Endodermal cell (in vitro differentiated cells): ENCODE measurements at regions not wholly inside any gene's neighbourhood (a gene's known extent, or its start where the extent isn't known, plus 50 kb on each side); places are given as distances from the start of the nearest gene placed in this dataset.
A peak's percentile ranks its signal among the peaks of the same experiment; 100 is the strongest.

Experiments used
- DNase-seq: peaks from one replicate; pipeline ENCODE4 v3.0.0-alpha.2; 2017
- H3K27ac ChIP-seq: 2 replicates; pipeline ENCODE4 v1.5.1; 2013; ENCODE audit warnings: mild to moderate bottlenecking, low read depth, low read length, moderate library complexity
- H3K27me3 ChIP-seq: 2 replicates; pipeline ENCODE4 v1.6.1; 2013; ENCODE audit warnings: mild to moderate bottlenecking, low read length, moderate library complexity; ENCODE audit not compliant: insufficient read depth, control insufficient read depth, poor library complexity, severe bottlenecking
- H3K36me3 ChIP-seq: 2 replicates; pipeline ENCODE4 v1.7.0; 2013; ENCODE audit warnings: mild to moderate bottlenecking, low read length, moderate library complexity; ENCODE audit not compliant: control insufficient read depth, insufficient read depth
- H3K4me1 ChIP-seq: one replicate; pipeline ENCODE4 v1.7.0; 2013; ENCODE audit warnings: low read length; ENCODE audit not compliant: control insufficient read depth, insufficient read depth
- H3K4me3 ChIP-seq: 2 replicates; pipeline ENCODE4 v1.5.1; 2013; ENCODE audit warnings: mild to moderate bottlenecking, low read length, moderate library complexity
- H3K9ac ChIP-seq: 2 replicates; pipeline ENCODE4 v1.6.1; 2013; ENCODE audit warnings: mild to moderate bottlenecking, low read length, moderate library complexity; ENCODE audit not compliant: poor library complexity, severe bottlenecking; ENCODE audit errors: extremely low read depth
- H3K9me3 ChIP-seq: 2 replicates; pipeline ENCODE4 v1.6.1; 2013; ENCODE audit warnings: mild to moderate bottlenecking, low read length, moderate library complexity; ENCODE audit not compliant: control insufficient read depth
- H3K27ac Mint-ChIP-seq: 2 replicates; pipeline ENCODE4 v1.8.0; 2020; ENCODE audit warnings: mixed read lengths
- H3K27me3 Mint-ChIP-seq: 2 replicates; pipeline ENCODE4 v1.8.0; 2021; ENCODE audit warnings: mild to moderate bottlenecking, mixed read lengths; ENCODE audit not compliant: insufficient read depth
- H3K36me3 Mint-ChIP-seq: 2 replicates; pipeline ENCODE4 v1.8.0; 2020; ENCODE audit warnings: low read depth, mixed read lengths
- H3K4me1 Mint-ChIP-seq: 2 replicates; pipeline ENCODE4 v1.8.0; 2020; ENCODE audit warnings: mixed read lengths
- H3K4me3 Mint-ChIP-seq: 2 replicates; pipeline ENCODE4 v1.8.0; 2020; ENCODE audit warnings: mild to moderate bottlenecking, moderate library complexity, mixed read lengths
- H3K9me3 Mint-ChIP-seq: 2 replicates; pipeline ENCODE4 v1.8.0; 2020; ENCODE audit warnings: mild to moderate bottlenecking, mixed read lengths
- CTCF ChIP-seq: fragments of 200-600 bp; sonication (generic); conservative IDR thresholded peaks from 2 replicates; pipeline ENCODE4 v1.5.0; 2021; ENCODE audit warnings: antibody characterized with exemption, mild to moderate bottlenecking
- WGBS, 2 experiments: methylation state at CpG; one replicate each; pipeline versions ENCODE4 v1.1.5 to v1.1.7; 2013; ENCODE audit warnings: missing lambda C conversion rate in 2 of 2, mixed read lengths in 1 of 2; ENCODE audit not compliant: insufficient coverage in 1 of 2, insufficient read length in 1 of 2; 5-methylcytosine and 5-hydroxymethylcytosine counted together

GRCh38 chr7:130829415-130829814, 95.4 kb upstream of the KLF14 start:
- TF ChIP-seq CTCF, result no peak
- Histone ChIP-seq H3K36me3 (no peaks in the 10 kb centered on the region), H3K27ac (no peak overlapping the region), H3K9ac (no peak overlapping the region), H3K9me3 (peaks cover 14% of the 10 kb centered on the region), H3K4me3 (no peak overlapping the region), H3K4me1 (no peaks in the 10 kb centered on the region), H3K27me3 (no peaks in the 10 kb centered on the region)
- H3K27ac Mint-ChIP-seq, result no peak overlapping the region
- no peaks in the 10 kb centered on the region for H3K27me3 Mint-ChIP-seq
- no peaks in the 10 kb centered on the region for H3K4me1 Mint-ChIP-seq
- WGBS, 2 experiments, result 73 to 93% methylated on average over 2 of the region's 2 CpGs
- no peaks in the 10 kb centered on the region for H3K36me3 Mint-ChIP-seq
- no peak for DNase-seq
- H3K9me3 Mint-ChIP-seq, result peaks cover 14% of the 10 kb centered on the region
- no peak overlapping the region for H3K4me3 Mint-ChIP-seq

GRCh38 chr7:130831322-130831721, 97.3 kb upstream of the KLF14 start:
- H3K27ac Mint-ChIP-seq, result no peak overlapping the region
- H3K9ac ChIP-seq, result no peak overlapping the region

GRCh38 chr7:130831817-130832481, 97.9 kb upstream of the KLF14 start:
- Mint-ChIP-seq H3K4me1 (no peaks in the 10 kb centered on the region), H3K9me3 (peaks cover 1% of the 10 kb centered on the region), H3K27me3 (peaks cover 3% of the 10 kb centered on the region), H3K4me3 (no peak overlapping the region), H3K36me3 (no peaks in the 10 kb centered on the region), H3K27ac (no peak overlapping the region)
- 52% methylated on average over 4 of the region's 6 CpGs; no CpG with 5 or more reads in 1 of the 2 experiments for WGBS, 2 experiments
- H3K4me3 ChIP-seq, result no peak overlapping the region
- no peak for DNase-seq
- peak; percentile 88 for TF ChIP-seq CTCF
- H3K36me3 ChIP-seq, result no peaks in the 10 kb centered on the region
- no peaks in the 10 kb centered on the region for H3K27me3 ChIP-seq
- H3K27ac ChIP-seq, result no peak overlapping the region
- no peaks in the 10 kb centered on the region for H3K4me1 ChIP-seq
- H3K9ac ChIP-seq, result no peak overlapping the region
- H3K9me3 ChIP-seq, result peaks cover under 1% of the 10 kb centered on the region

More at GRCh38 chr7:130831322-130831721, 97.3 kb upstream of the KLF14 start:
- no peak for DNase-seq
- no peaks in the 10 kb centered on the region for H3K36me3 ChIP-seq
- Mint-ChIP-seq H3K27me3 (peaks cover 3% of the 10 kb centered on the region), H3K9me3 (peaks cover 5% of the 10 kb centered on the region), H3K36me3 (no peaks in the 10 kb centered on the region), H3K4me3 (no peak overlapping the region), H3K4me1 (no peaks in the 10 kb centered on the region)
- peaks cover 5% of the 10 kb centered on the region for H3K9me3 ChIP-seq
- no peaks in the 10 kb centered on the region for H3K27me3 ChIP-seq
- no peak overlapping the region for H3K27ac ChIP-seq
- TF ChIP-seq CTCF, result no peak
- 84 to 92% methylated on average over 2 to 3 of the region's 3 CpGs for WGBS, 2 experiments
- H3K4me1 ChIP-seq, result no peaks in the 10 kb centered on the region
- no peak overlapping the region for H3K4me3 ChIP-seq
